ENCODE measurements at regions not wholly inside any gene's neighbourhood (a gene's known extent, or its start where the extent isn't known, plus 50 kb on each side); places are given as distances from the start of the nearest gene placed in this dataset.

DNA sequence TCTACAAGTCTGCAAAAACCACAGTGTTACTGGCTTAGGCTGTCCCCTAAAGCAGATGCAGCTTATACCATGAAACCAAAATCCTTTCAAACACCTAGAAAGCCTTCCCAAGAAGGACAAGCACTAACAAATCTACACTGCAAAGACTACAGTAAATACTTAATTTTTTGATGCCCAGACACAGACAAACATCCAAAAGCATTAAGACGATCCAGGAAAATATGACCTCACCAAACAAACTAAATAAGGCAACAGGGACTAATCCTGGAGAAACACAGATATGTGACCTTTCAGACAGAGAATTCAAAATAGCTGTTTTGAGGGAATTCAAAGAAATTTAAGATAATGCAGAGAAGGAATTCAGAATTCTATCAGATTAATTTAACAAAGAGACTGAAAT, 423.5 kb downstream of the COL12A1 start:
- no peak overlapping the region for H3K4me2 ChIP-seq (ENCODE audit: low read length)
- no peak overlapping the region for H3K4me3 Mint-ChIP-seq (ENCODE audit: unreplicated experiment)
- H3K79me2 ChIP-seq (ENCODE audit: insufficient read depth, low read length) = no peaks in the 10 kb centered on the region
- TF ChIP-seq CTCF (IDR thresholded peaks at IDR 0.05; ENCODE audit: insufficient read depth, low read depth, low read length) = no peak
- TF ChIP-seq EZH2 (IDR thresholded peaks at IDR 0.05; ENCODE audit: insufficient read depth, low read length) = no peak
- no peaks in the 10 kb centered on the region for H3K27me3 Mint-ChIP-seq (ENCODE audit: low read depth, unreplicated experiment)
- H2AFZ ChIP-seq (ENCODE audit: low read depth, low read length) = no peak overlapping the region
- H4K20me1 ChIP-seq (ENCODE audit: insufficient read depth, low read length) = no peaks in the 10 kb centered on the region
- H3K4me1 Mint-ChIP-seq (ENCODE audit: low read depth, unreplicated experiment) = peaks cover 10% of the 10 kb centered on the region
- H3K9me3 ChIP-seq (ENCODE audit: insufficient read depth, low read depth, low read length) = no peaks in the 10 kb centered on the region
- H3K36me3 Mint-ChIP-seq (ENCODE audit: low read depth, unreplicated experiment) = no peaks in the 10 kb centered on the region
- no peak overlapping the region for H3K27ac ChIP-seq (ENCODE audit: low read depth, low read length)
- no peak overlapping the region for H3K9ac ChIP-seq (ENCODE audit: low read length)
- H3K4me1 ChIP-seq (ENCODE audit: insufficient read depth, low read length) = no peaks in the 10 kb centered on the region
- no peak for FAIRE-seq
- no peak for DNase-seq (ENCODE audit: low read depth)
- H3K4me3 ChIP-seq (ENCODE audit: insufficient read depth, low read depth, low read length) = no peak overlapping the region
- no peaks in the 10 kb centered on the region for H3K27me3 ChIP-seq (ENCODE audit: insufficient read depth, low read length)
- no peaks in the 10 kb centered on the region for H3K9me3 Mint-ChIP-seq (ENCODE audit: unreplicated experiment)
- no peak overlapping the region for H3K27ac Mint-ChIP-seq (ENCODE audit: unreplicated experiment)
- no peaks in the 10 kb centered on the region for H3K36me3 ChIP-seq (ENCODE audit: insufficient read depth, low read length)

DNA sequence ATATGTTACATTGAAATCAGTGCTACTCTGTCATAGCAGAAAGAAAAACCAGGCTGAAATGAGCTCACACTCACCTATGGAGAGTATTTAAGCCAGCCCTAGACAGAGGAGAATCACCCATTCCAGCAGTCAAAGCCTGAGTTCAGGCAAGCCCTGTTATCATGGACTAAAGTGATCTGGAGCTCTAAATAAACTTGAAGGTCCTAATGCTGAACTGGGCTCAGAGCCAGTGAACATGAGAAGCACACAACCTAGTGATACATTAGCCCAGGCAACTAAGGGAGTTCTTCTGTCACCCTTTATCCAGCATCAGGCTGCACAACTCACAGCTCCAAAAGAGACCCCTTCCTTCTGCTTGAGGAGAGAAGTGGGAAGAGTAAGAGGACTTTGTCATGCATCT, 425.0 kb downstream of the COL12A1 start:
- no peak for FAIRE-seq
- H3K36me3 ChIP-seq (ENCODE audit: insufficient read depth, low read length) = no peaks in the 10 kb centered on the region
- TF ChIP-seq CTCF (IDR thresholded peaks at IDR 0.05; ENCODE audit: insufficient read depth, low read depth, low read length) = no peak
- TF ChIP-seq EZH2 (IDR thresholded peaks at IDR 0.05; ENCODE audit: insufficient read depth, low read length) = no peak

GRCh38 chr6:74768738-74769137, 437.1 kb downstream of the COL12A1 start:
- Histone ChIP-seq H3K79me2 (ENCODE audit: insufficient read depth, low read length) (no peaks in the 10 kb centered on the region), H3K4me3 (ENCODE audit: insufficient read depth, low read depth, low read length) (no peak overlapping the region), H3K36me3 (ENCODE audit: insufficient read depth, low read length) (no peaks in the 10 kb centered on the region), H4K20me1 (ENCODE audit: insufficient read depth, low read length) (no peaks in the 10 kb centered on the region), H3K4me1 (ENCODE audit: insufficient read depth, low read length) (no peaks in the 10 kb centered on the region), H3K27ac (ENCODE audit: low read depth, low read length) (no peak overlapping the region), H3K27me3 (ENCODE audit: insufficient read depth, low read length) (no peaks in the 10 kb centered on the region), H3K9ac (ENCODE audit: low read length) (no peak overlapping the region), H3K9me3 (ENCODE audit: insufficient read depth, low read depth, low read length) (no peaks in the 10 kb centered on the region), H3K4me2 (ENCODE audit: low read length) (no peak overlapping the region), H2AFZ (ENCODE audit: low read depth, low read length) (no peak overlapping the region)
- H3K9me3 Mint-ChIP-seq (ENCODE audit: unreplicated experiment) = no peaks in the 10 kb centered on the region
- H3K4me1 Mint-ChIP-seq (ENCODE audit: low read depth, unreplicated experiment) = no peaks in the 10 kb centered on the region
- no peaks in the 10 kb centered on the region for H3K27me3 Mint-ChIP-seq (ENCODE audit: low read depth, unreplicated experiment)
- TF ChIP-seq CTCF (IDR thresholded peaks at IDR 0.05; ENCODE audit: insufficient read depth, low read depth, low read length) (no peak), EZH2 (IDR thresholded peaks at IDR 0.05; ENCODE audit: insufficient read depth, low read length) (no peak)
- no peak overlapping the region for H3K27ac Mint-ChIP-seq (ENCODE audit: unreplicated experiment)
- DNase-seq (ENCODE audit: low read depth) (no peak), FAIRE-seq (no peak)
- H3K36me3 Mint-ChIP-seq (ENCODE audit: low read depth, unreplicated experiment) = no peaks in the 10 kb centered on the region
- no peak overlapping the region for H3K4me3 Mint-ChIP-seq (ENCODE audit: unreplicated experiment)

More for the DNA sequence above, 425.0 kb downstream of the COL12A1 start:
- Mint-ChIP-seq H3K27me3 (ENCODE audit: low read depth, unreplicated experiment) (no peaks in the 10 kb centered on the region), H3K9me3 (ENCODE audit: unreplicated experiment) (no peaks in the 10 kb centered on the region), H3K27ac (ENCODE audit: unreplicated experiment) (no peak overlapping the region), H3K4me3 (ENCODE audit: unreplicated experiment) (no peak overlapping the region), H3K36me3 (ENCODE audit: low read depth, unreplicated experiment) (no peaks in the 10 kb centered on the region), H3K4me1 (ENCODE audit: low read depth, unreplicated experiment) (peaks cover 10% of the 10 kb centered on the region)
- H3K4me2 ChIP-seq (ENCODE audit: low read length) = no peak overlapping the region
- DNase-seq (ENCODE audit: low read depth) = no peak
- no peaks in the 10 kb centered on the region for H3K9me3 ChIP-seq (ENCODE audit: insufficient read depth, low read depth, low read length)
- no peaks in the 10 kb centered on the region for H3K4me1 ChIP-seq (ENCODE audit: insufficient read depth, low read length)
- H3K27me3 ChIP-seq (ENCODE audit: insufficient read depth, low read length) = no peaks in the 10 kb centered on the region
- no peaks in the 10 kb centered on the region for H4K20me1 ChIP-seq (ENCODE audit: insufficient read depth, low read length)
- no peak overlapping the region for H2AFZ ChIP-seq (ENCODE audit: low read depth, low read length)
- no peak overlapping the region for H3K27ac ChIP-seq (ENCODE audit: low read depth, low read length)
- no peak overlapping the region for H3K9ac ChIP-seq (ENCODE audit: low read length)
- H3K4me3 ChIP-seq (ENCODE audit: insufficient read depth, low read depth, low read length) = no peak overlapping the region
- no peaks in the 10 kb centered on the region for H3K79me2 ChIP-seq (ENCODE audit: insufficient read depth, low read length)

Data from astrocyte (in vitro differentiated cells and primary cell).